HCT116 (cell line): ENCODE measurements at regions not wholly inside any gene's neighbourhood (a gene's known extent, or its start where the extent isn't known, plus 50 kb on each side); places are given as distances from the start of the nearest gene placed in this dataset.

ENCODE experiments used
- ATAC-seq: fragments of 200-7000 bp; cut with Tn5 transposase; 2 replicates; pipeline ENCODE4 v1.9.1; 2020; ENCODE audit warnings: mild to moderate bottlenecking, moderate library complexity
- BruUV-seq: library from RNA; stranded (reverse); fragments of 400-500 nt; replicated peaks from 2 replicates; lab custom pipeline; 2021; lab: Mats Ljungman, UMichigan
- CTCF ChIA-PET: fragments of 300-600 bp; sonication (Branson Sonifier 250); formaldehyde crosslinking; loops from one replicate; lab custom pipeline; 2021; ENCODE audit warnings: antibody characterized with exemption; lab: Charles Lee
- POLR2A ChIA-PET: fragments of 300-600, 350-600 bp; sonication (Branson Sonifier 250); formaldehyde crosslinking; loops from one replicate; lab custom pipeline; 2021; ENCODE audit warnings: antibody characterized with exemption; lab: Charles Lee
- RAD21 ChIA-PET, 2 experiments: fragments of 300-600 bp; sonication (Branson Sonifier 250); formaldehyde crosslinking; loops; one replicate each; lab custom pipeline; 2023; ENCODE audit warnings: low total read pairs in 2 of 2; ENCODE audit not compliant: uncharacterized antibody in 2 of 2, unreplicated experiment in 2 of 2, low non-redundant PET in 1 of 2; lab: Charles Lee
- DNase-seq: peaks from one replicate; pipeline ENCODE4 v3.0.0-alpha.2; 2010; ENCODE audit warnings: low read depth, low spot score
- H2AFZ ChIP-seq: fragments of 200-600 bp; shearing (Covaris generic), sonication (generic); 2 replicates; pipeline ENCODE4 v1.6.1; 2017; ENCODE audit warnings: low read depth, mixed run types, mixed read lengths, antibody characterized with exemption, low read length; ENCODE audit not compliant: poor library complexity, severe bottlenecking
- H3K27ac ChIP-seq: 2 replicates; pipeline ENCODE4 v1.5.1; 2012; ENCODE audit warnings: low read depth, low read length
- H3K27me3 ChIP-seq: fragments of 200-600 bp; sonication (generic); 2 replicates; pipeline ENCODE4 v1.6.1; 2016; ENCODE audit warnings: mixed run types, low read length, mixed read lengths; ENCODE audit not compliant: insufficient read depth
- H3K36me3 ChIP-seq, 2 experiments: fragments of 200-500 bp in 1 of 2; fragments of 200-600 bp in 1 of 2; sonication (Bioruptor generic) in 1 of 2; sonication (generic) in 1 of 2; 2 replicates each; pipeline versions ENCODE4 v1.5.1 to v1.6.1; 2014 to 2016; ENCODE audit warnings: low read length in 2 of 2, inconsistent platforms in 1 of 2, mixed read lengths in 1 of 2, mixed run types in 1 of 2; ENCODE audit not compliant: insufficient read depth in 2 of 2, control insufficient read depth in 1 of 2
- H3K4me1 ChIP-seq, 2 experiments: fragments of 200-600 bp in 1 of 2; sonication (generic) in 1 of 2; 2 replicates each; pipeline versions ENCODE4 v1.5.1 to v1.6.1; 2012 to 2017; ENCODE audit warnings: low read length in 2 of 2, inconsistent platforms in 1 of 2, mild to moderate bottlenecking in 1 of 2, mixed read lengths in 1 of 2, mixed run types in 1 of 2, moderate library complexity in 1 of 2; ENCODE audit not compliant: insufficient read depth in 2 of 2, control insufficient read depth in 1 of 2
- H3K4me2 ChIP-seq: fragments of 200-600 bp; sonication (generic); 2 replicates; pipeline ENCODE4 v1.6.1; 2017; ENCODE audit warnings: mixed run types, low read length, mixed read lengths
- H3K4me3 ChIP-seq, 2 experiments: fragments of 200-600 bp in 1 of 2; sonication (generic) in 1 of 2; replicated peaks in 1 of 2; 2 replicates each; pipeline ENCODE4 v1.5.1; 2011 to 2016; ENCODE audit warnings: low read length in 2 of 2, control low read depth in 1 of 2, low read depth in 1 of 2, mild to moderate bottlenecking in 1 of 2, mixed read lengths in 1 of 2, mixed run types in 1 of 2
- H3K79me2 ChIP-seq: fragments of 200-600 bp; sonication (generic); 2 replicates; pipeline ENCODE4 v1.6.1; 2017; ENCODE audit warnings: mild to moderate bottlenecking, mixed run types, low read length, moderate library complexity, mixed read lengths; ENCODE audit not compliant: insufficient read depth
- H3K9ac ChIP-seq: fragments of 200-600 bp; sonication (generic); 2 replicates; pipeline ENCODE4 v1.6.1; 2016; ENCODE audit warnings: low read length, mixed read lengths
- H3K9me2 ChIP-seq: fragments of 200-600 bp; sonication (generic), shearing (Covaris generic); 2 replicates; pipeline ENCODE4 v1.6.1; 2017; ENCODE audit warnings: mixed run types, mild to moderate bottlenecking, moderate library complexity; ENCODE audit not compliant: insufficient read depth
- H3K9me3 ChIP-seq, 2 experiments: fragments of 200-500 bp in 1 of 2; fragments of 200-600 bp in 1 of 2; sonication (Bioruptor generic) in 1 of 2; sonication (generic) in 1 of 2; 2 replicates each; pipeline ENCODE4 v1.6.1; 2014 to 2017; ENCODE audit warnings: low read length in 2 of 2, mixed read lengths in 2 of 2, inconsistent platforms in 1 of 2, low read depth in 1 of 2, mild to moderate bottlenecking in 1 of 2, mixed run types in 1 of 2, moderate library complexity in 1 of 2; ENCODE audit not compliant: control insufficient read depth in 1 of 2, insufficient read depth in 1 of 2
- H4K20me1 ChIP-seq: fragments of 200-600 bp; sonication (generic), shearing (Covaris generic); 2 replicates; pipeline ENCODE4 v1.6.1; 2017; ENCODE audit warnings: mixed run types, mild to moderate bottlenecking, moderate library complexity; ENCODE audit not compliant: insufficient read depth
- CEBPB ChIP-seq: IDR thresholded peaks from 2 replicates; pipeline ENCODE4 v1.6.1; 2012; ENCODE audit warnings: low read depth
- EGR1 ChIP-seq: IDR thresholded peaks from 2 replicates; pipeline ENCODE4 v1.6.1; 2012; ENCODE audit warnings: low read depth
- ELF1 ChIP-seq: IDR thresholded peaks from 2 replicates; pipeline ENCODE4 v1.6.1; 2012; ENCODE audit warnings: low read depth, borderline replicate concordance
- EZH2phosphoT487 ChIP-seq: fragments of 200-600 bp; IDR thresholded peaks from 2 replicates; pipeline ENCODE4 v1.6.1; 2018; ENCODE audit warnings: antibody characterized with exemption, borderline replicate concordance
- FOSL1 ChIP-seq: IDR thresholded peaks from 2 replicates; pipeline ENCODE4 v1.6.1; 2012; ENCODE audit warnings: low read depth
- POLR2A ChIP-seq: IDR thresholded peaks from 2 replicates; pipeline ENCODE4 v1.7.0; 2011; ENCODE audit warnings: borderline replicate concordance; ENCODE audit not compliant: insufficient read depth, insufficient read length; ENCODE audit errors: extremely low read depth
- POLR2AphosphoS5 ChIP-seq: IDR thresholded peaks from 2 replicates; pipeline ENCODE4 v1.6.1; 2011; ENCODE audit warnings: mild to moderate bottlenecking, low read depth, low read length, moderate library complexity
- RAD21 ChIP-seq: IDR thresholded peaks from 2 replicates; pipeline ENCODE4 v1.6.1; 2012; ENCODE audit warnings: low read depth, mild to moderate bottlenecking
- SIN3A ChIP-seq: IDR thresholded peaks from 2 replicates; pipeline ENCODE4 v1.6.1; 2012; ENCODE audit warnings: low read depth
- SP1 ChIP-seq: IDR thresholded peaks from 2 replicates; pipeline ENCODE4 v1.6.1; 2012; ENCODE audit warnings: low read depth
- SRF ChIP-seq: IDR thresholded peaks from 2 replicates; pipeline ENCODE4 v1.6.1; 2012; ENCODE audit warnings: low read depth
- TCF7L2 ChIP-seq: IDR thresholded peaks from 2 replicates; pipeline ENCODE4 v1.7.0; 2011; ENCODE audit warnings: borderline replicate concordance, inconsistent platforms; ENCODE audit not compliant: insufficient read depth, insufficient read length; ENCODE audit errors: extremely low read depth
- YY1 ChIP-seq: IDR thresholded peaks from 2 replicates; pipeline ENCODE4 v1.6.1; 2011; ENCODE audit warnings: low read length, low read depth, moderate library complexity, mild to moderate bottlenecking; ENCODE audit not compliant: insufficient replicate concordance; ENCODE audit errors: extremely low read depth
- ZFX ChIP-seq: fragments of 450-650 bp; IDR thresholded peaks from 2 replicates; pipeline ENCODE4 v1.6.1; 2017
- ZNF274 ChIP-seq: fragments of 200-500 bp; sonication (Bioruptor generic); IDR thresholded peaks from 2 replicates; pipeline ENCODE4 v1.6.1; 2014; ENCODE audit warnings: mild to moderate bottlenecking, low read depth, low read length, inconsistent platforms
- intact Hi-C: fragments of 100-400 bp; cut with micrococcal nuclease; formaldehyde crosslinking; loops from 2 replicates; pipeline ENCODE4 v1.10.0; 2022
- TF ChIP-seq, protein P1 (sequence below): IDR thresholded peaks from 2 replicates; pipeline ENCODE4 v1.6.1; 2012
- TF ChIP-seq, protein P2 (sequence below), 3 experiments: fragments of 200-600 bp in 1 of 3; sonication (generic) in 1 of 3; IDR thresholded peaks in 2 of 3; conservative IDR thresholded peaks in 1 of 3; 2 replicates each; pipeline ENCODE4 v1.5.1; 2012 to 2017; ENCODE audit warnings: low read depth in 2 of 3, low read length in 2 of 3, antibody characterized with exemption in 1 of 3, borderline replicate concordance in 1 of 3, control low read depth in 1 of 3, mild to moderate bottlenecking in 1 of 3, mixed read lengths in 1 of 3, mixed run types in 1 of 3, moderate library complexity in 1 of 3; ENCODE audit not compliant: insufficient read depth in 1 of 3
- TF ChIP-seq, protein P3 (sequence below): IDR thresholded peaks from 2 replicates; pipeline ENCODE4 v1.6.1; 2012
- TF ChIP-seq, protein P4 (sequence below): IDR thresholded peaks from 2 replicates; pipeline ENCODE4 v1.6.1; 2012; ENCODE audit warnings: low read depth
- TF ChIP-seq, protein P5 (sequence below): IDR thresholded peaks from 2 replicates; pipeline ENCODE4 v1.6.1; 2011; ENCODE audit warnings: mild to moderate bottlenecking, low read length, moderate library complexity; ENCODE audit not compliant: insufficient replicate concordance; ENCODE audit errors: extremely low read depth

DNA sequence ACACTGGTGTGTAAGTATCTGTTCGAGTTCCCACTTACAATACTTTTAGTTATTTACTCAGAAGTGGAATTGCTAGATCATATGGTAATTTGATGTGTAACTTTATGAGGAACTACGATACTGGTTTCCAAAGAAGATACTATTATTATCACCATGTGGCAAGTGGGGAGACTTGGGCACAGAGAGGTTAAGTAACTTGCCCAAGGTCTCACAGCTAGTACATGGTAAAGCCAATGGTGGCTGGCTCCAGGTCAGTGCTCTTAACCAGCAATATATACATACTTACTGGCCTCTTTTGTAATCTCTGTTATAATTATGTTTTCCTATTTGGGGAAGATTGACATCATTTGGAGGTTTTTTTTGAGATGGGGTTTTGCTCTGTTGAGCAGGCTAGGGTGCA, 138.9 kb upstream of the HNRNPU start:
- no peaks in the 10 kb centered on the region for H3K36me3 ChIP-seq
- no TSS peak for BruUV-seq
- POLR2A ChIA-PET = no interaction called here
- no peaks in the 10 kb centered on the region for H4K20me1 ChIP-seq
- no peaks in the 10 kb centered on the region for H3K79me2 ChIP-seq
- no peaks in the 10 kb centered on the region for H3K9me3 ChIP-seq
- H3K4me3 ChIP-seq = no peak overlapping the region
- RAD21 ChIA-PET = no interaction called here
- no peak overlapping the region for H3K9ac ChIP-seq
- TF ChIP-seq, protein P1, sequence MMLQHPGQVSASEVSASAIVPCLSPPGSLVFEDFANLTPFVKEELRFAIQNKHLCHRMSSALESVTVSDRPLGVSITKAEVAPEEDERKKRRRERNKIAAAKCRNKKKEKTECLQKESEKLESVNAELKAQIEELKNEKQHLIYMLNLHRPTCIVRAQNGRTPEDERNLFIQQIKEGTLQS = no peak
- TF ChIP-seq EGR1 (no peak), ELF1 (no peak), POLR2AphosphoS5 (no peak), SP1 (no peak), CEBPB (no peak), POLR2A (no peak), YY1 (no peak), TCF7L2 (no peak), SRF (no peak), EZH2phosphoT487 (no peak), ZNF274 (no peak), FOSL1 (no peak), RAD21 (no peak), ZFX (no peak), SIN3A (no peak)
- TF ChIP-seq, protein P2, sequence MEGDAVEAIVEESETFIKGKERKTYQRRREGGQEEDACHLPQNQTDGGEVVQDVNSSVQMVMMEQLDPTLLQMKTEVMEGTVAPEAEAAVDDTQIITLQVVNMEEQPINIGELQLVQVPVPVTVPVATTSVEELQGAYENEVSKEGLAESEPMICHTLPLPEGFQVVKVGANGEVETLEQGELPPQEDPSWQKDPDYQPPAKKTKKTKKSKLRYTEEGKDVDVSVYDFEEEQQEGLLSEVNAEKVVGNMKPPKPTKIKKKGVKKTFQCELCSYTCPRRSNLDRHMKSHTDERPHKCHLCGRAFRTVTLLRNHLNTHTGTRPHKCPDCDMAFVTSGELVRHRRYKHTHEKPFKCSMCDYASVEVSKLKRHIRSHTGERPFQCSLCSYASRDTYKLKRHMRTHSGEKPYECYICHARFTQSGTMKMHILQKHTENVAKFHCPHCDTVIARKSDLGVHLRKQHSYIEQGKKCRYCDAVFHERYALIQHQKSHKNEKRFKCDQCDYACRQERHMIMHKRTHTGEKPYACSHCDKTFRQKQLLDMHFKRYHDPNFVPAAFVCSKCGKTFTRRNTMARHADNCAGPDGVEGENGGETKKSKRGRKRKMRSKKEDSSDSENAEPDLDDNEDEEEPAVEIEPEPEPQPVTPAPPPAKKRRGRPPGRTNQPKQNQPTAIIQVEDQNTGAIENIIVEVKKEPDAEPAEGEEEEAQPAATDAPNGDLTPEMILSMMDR (IDR thresholded peaks at IDR 0.05 in 2 of 3, conservative IDR thresholded peaks at IDR 0.05 in 1 of 3; ENCODE audit: borderline replicate concordance in 1 of 3, insufficient read depth in 1 of 3, low read depth in 2 of 3, low read length in 2 of 3) = no peak
- TF ChIP-seq, protein P3, sequence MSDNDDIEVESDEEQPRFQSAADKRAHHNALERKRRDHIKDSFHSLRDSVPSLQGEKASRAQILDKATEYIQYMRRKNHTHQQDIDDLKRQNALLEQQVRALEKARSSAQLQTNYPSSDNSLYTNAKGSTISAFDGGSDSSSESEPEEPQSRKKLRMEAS = no peak
- TF ChIP-seq, protein P4, sequence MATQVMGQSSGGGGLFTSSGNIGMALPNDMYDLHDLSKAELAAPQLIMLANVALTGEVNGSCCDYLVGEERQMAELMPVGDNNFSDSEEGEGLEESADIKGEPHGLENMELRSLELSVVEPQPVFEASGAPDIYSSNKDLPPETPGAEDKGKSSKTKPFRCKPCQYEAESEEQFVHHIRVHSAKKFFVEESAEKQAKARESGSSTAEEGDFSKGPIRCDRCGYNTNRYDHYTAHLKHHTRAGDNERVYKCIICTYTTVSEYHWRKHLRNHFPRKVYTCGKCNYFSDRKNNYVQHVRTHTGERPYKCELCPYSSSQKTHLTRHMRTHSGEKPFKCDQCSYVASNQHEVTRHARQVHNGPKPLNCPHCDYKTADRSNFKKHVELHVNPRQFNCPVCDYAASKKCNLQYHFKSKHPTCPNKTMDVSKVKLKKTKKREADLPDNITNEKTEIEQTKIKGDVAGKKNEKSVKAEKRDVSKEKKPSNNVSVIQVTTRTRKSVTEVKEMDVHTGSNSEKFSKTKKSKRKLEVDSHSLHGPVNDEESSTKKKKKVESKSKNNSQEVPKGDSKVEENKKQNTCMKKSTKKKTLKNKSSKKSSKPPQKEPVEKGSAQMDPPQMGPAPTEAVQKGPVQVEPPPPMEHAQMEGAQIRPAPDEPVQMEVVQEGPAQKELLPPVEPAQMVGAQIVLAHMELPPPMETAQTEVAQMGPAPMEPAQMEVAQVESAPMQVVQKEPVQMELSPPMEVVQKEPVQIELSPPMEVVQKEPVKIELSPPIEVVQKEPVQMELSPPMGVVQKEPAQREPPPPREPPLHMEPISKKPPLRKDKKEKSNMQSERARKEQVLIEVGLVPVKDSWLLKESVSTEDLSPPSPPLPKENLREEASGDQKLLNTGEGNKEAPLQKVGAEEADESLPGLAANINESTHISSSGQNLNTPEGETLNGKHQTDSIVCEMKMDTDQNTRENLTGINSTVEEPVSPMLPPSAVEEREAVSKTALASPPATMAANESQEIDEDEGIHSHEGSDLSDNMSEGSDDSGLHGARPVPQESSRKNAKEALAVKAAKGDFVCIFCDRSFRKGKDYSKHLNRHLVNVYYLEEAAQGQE = no peak
- TF ChIP-seq, protein P5, sequence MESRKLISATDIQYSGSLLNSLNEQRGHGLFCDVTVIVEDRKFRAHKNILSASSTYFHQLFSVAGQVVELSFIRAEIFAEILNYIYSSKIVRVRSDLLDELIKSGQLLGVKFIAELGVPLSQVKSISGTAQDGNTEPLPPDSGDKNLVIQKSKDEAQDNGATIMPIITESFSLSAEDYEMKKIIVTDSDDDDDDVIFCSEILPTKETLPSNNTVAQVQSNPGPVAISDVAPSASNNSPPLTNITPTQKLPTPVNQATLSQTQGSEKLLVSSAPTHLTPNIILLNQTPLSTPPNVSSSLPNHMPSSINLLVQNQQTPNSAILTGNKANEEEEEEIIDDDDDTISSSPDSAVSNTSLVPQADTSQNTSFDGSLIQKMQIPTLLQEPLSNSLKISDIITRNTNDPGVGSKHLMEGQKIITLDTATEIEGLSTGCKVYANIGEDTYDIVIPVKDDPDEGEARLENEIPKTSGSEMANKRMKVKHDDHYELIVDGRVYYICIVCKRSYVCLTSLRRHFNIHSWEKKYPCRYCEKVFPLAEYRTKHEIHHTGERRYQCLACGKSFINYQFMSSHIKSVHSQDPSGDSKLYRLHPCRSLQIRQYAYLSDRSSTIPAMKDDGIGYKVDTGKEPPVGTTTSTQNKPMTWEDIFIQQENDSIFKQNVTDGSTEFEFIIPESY = no peak
- H3K27ac ChIP-seq = no peak overlapping the region
- CTCF ChIA-PET = no interaction called here
- H2AFZ ChIP-seq = no peak overlapping the region
- peaks cover under 1 to 4% of the 10 kb centered on the region in 2 experiments; a peak in 2 of 4 replicates for H3K4me1 ChIP-seq
- ATAC-seq (no peak), DNase-seq (no peak)
- H3K4me2 ChIP-seq = no peak overlapping the region
- H3K9me2 ChIP-seq = no peaks in the 10 kb centered on the region
- no peaks in the 10 kb centered on the region for H3K27me3 ChIP-seq
- intact Hi-C loops = no loop called here
